Non-pigmented ciliary epithelial cell (primary cell): ENCODE measurements at regions not wholly inside any gene's neighbourhood (a gene's known extent, or its start where the extent isn't known, plus 50 kb on each side); places are given as distances from the start of the nearest gene placed in this dataset.
"Not testable (repeated sequence)": the region's sequence is repeated elsewhere in the genome, so short reads cannot be mapped to it uniquely, and the experiment has no call there.

Experiments
- DNase-seq: peaks from one replicate; pipeline ENCODE4 v3.0.0-alpha.2; 2010; ENCODE audit warnings: low read depth

DNA sequence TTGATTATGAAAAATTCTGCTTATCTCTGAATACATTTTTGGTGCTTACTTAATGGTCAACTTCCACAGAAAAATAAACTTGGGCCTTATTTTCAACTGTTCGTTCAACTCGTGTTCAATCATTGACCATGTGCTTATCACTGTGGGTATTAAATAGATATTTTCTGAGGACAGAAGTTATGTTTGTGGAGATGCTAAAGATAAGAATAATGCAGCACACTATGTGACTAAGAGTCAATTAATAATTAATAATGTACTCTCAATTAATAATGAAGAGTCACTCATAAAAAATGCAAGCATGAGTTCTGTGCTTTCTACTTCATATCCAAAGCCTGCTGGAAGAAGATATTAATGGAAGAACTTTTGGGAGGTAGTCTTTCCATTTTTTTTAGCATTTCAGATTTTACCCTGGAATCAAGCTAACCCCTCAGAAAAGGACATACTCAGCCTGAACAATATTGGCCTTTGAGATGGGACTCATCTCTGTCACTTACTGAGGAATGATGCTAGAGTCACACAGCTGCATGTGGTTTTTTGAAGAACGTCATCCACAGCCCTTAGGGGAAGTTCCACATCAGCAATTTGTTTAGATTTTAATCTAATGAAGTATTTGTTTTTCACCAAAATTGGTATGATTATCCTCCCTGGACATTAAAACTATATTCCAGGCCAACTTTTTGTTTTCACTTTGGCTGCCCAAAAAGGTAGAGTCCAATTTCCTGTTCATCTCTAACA lies 191.9 kb upstream of the CRIM1 start:
- DNase-seq, result no peak

- DNase-seq, result not testable (repeated sequence)
Measured at GRCh38 chr2:36157093-36157492, 198.5 kb upstream of the CRIM1 start.

GRCh38 chr2:36147670-36148390 lies 207.7 kb upstream of the CRIM1 start:
- no peak for DNase-seq

GRCh38 chr2:36146765-36147164 lies 208.8 kb upstream of the CRIM1 start:
- DNase-seq, result no peak

DNA sequence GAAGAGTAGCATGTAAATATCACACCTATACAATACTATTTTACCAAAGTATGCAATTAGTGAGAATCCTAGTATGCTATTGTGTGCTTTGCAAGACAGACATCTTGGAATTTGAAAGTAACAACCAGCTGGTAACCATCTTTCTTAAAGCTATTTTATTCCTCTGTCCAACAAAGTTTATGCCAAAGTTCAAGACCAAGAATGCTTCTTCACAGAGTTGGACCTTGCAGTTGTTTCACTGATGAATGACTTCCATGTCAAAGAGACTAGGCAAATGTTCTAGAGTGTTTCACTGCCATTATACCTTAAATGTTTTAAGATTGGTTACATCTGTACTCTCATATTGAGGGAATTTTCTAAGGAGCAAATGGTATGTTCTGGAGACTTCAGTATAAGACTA lies 215.2 kb upstream of the CRIM1 start:
- DNase-seq, result no peak

DNA sequence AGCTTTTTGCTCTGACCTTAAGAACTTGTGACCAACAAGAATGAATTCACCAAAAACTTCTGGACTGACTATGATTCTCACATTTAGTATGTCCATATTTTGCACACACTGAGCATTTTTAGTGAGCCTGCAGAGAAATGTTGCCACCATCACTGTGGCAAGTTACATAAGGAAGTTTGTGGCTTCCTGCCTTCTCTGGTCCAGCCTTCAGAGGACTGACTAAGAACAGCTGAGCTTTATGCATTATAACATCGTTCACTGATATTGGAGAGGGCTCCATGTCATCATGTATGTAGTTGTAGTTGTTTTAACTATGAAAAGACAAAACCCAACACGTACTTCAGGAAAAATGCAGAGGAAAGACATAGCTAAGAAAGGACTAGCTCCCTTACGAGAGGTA lies 218.0 kb upstream of the CRIM1 start:
- DNase-seq, result no peak

DNA sequence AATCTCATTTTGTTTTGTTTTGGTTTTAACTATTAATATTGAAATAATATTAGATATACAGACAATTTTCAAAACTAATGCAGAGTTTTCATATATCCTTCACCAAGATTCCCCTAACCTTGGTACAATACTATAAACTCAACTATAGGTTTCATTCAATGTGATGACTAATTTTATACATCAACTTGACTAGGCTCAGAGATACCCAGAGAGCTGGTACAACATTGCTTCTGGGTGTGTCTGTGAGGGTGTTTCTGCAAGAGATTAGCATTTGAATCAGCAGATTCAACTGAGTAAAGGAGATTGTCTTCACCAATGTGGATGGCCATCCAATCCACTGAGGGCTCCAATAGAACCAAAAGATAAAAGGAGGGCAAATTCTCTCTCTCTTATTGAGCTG lies 221.3 kb upstream of the CRIM1 start:
- no peak for DNase-seq

- DNase-seq, result no peak
Measured at GRCh38 chr2:36128359-36128758, 227.2 kb upstream of the CRIM1 start.

DNA sequence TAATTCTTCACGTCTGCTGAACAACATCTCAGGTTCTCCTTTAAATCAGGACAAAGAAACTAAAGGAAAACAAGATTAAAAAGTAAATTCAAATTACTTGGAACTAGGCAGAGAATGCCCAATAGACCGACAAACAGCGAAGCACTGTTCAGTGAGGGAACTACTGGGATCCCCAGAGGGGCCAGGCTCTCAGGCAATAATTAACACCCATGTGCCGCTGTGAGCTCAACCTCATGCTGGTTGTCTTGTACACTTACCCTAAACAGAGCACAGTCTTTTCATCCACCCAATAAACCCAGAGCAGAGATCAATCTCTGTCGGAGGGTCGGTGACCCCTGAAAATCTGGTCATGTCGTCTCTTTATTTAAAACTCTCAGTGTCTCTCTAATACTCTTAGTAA lies 229.9 kb upstream of the CRIM1 start:
- DNase-seq, result no peak

GRCh38 chr2:36123995-36124394 lies 231.6 kb upstream of the CRIM1 start:
- DNase-seq, result no peak

DNA sequence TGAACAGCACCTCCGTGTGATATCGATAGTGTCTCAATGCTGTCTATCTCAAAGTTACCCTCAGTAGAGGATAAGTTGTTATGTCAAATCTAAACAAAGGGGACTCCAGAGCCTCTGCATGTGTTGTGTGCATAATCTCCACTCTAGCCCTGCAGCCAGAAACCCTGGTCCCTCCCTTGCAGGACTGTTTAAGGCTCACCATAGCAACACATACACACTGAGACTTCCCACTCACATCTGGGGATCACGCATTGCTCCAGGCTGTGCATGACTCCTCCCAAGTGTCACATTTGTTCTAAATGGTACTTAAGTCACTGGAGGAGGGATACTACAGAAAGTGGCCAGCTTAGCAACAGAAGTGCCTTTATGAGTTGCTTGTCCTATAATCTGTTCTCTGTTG lies 258.6 kb upstream of the CRIM1 start:
- no peak for DNase-seq

- not testable (repeated sequence) for DNase-seq
Measured at GRCh38 chr2:36091844-36092741, 263.5 kb upstream of the CRIM1 start.

GRCh38 chr2:36088716-36089328 lies 266.8 kb upstream of the CRIM1 start:
- DNase-seq, result no peak

DNA sequence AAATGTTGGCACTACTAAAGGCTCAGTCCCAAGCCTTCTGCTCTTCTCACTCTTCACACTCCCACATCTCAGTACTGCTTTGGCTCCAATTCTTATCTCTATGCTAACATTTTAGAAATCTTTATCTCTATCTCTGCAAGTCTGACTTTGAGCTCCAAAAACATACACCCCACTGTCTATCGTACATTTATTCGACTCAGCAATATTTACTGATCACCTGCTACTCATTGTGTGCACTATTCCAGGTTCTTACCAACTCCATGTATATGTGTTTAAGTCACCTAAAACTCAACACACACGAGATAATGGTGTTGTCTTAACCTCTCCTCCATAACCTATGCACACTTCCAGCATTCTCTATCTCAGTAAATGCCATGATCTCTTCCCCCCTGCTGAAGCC lies 268.2 kb upstream of the CRIM1 start:
- DNase-seq, result no peak

DNA sequence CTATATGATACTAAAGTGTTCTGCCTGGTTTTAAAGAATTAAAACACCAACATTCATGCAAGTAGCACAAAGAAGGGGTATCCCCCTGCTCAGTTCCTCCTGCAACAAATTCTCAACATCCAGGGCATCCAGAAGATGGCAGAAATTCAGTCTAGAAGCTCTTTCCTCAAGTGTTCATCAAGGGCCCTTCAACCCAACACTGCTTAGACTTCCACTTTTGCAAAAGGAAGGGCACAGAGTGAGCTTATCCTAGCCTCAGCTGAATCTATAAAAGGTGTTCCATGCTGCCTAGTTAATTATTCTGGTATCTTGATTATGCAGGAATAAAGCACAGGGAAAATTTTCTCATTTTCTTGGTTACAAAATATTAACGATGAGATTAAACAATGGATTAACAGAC lies 275.8 kb upstream of the CRIM1 start:
- no peak for DNase-seq

- DNase-seq, result no peak
Measured at GRCh38 chr2:36074008-36074407, 281.6 kb upstream of the CRIM1 start.

DNA sequence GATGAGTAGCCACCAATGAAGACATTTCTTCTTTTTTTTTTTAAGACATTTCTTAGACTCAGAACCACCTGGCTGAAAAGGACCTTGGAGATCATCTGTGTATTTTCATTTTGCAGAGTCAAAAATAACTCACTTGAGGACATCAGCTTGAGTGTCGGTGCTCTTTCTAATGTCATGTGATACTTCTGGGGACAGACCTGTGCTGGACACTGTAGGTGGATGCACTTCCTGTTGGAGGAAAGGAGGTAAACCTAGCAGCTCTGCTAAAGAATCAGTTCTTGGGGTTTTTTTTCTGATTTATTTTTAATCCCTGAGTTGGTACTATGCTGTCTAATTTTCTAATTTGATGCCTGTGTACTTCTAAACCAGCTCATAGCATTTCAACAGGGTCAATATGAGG lies 283.9 kb upstream of the CRIM1 start:
- DNase-seq, result no peak

- DNase-seq, result no peak
Measured at GRCh38 chr2:36069074-36069473, 286.5 kb upstream of the CRIM1 start.

GRCh38 chr2:36068086-36068485 lies 287.5 kb upstream of the CRIM1 start:
- no peak for DNase-seq

- DNase-seq, result no peak
Measured at GRCh38 chr2:36060133-36060532, 295.4 kb upstream of the CRIM1 start.

DNA sequence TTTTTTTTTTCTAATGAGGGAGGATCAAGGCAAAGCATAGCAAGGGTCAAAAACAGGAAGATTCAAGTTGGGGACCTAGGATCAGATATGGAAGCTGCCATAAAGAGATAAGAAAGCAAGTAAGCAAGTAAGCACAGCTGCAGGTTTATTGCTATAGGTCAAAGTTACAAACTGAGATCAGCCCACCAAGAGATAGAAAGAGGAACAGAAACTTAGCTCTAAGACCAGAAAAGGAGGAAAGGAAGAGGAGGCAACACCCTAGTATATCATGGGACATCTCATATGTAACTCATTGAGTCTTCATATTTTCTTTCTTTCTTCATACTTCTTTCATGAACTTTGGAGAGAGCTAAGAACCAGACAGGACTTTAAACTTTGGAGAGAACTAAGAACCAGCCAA lies 295.9 kb upstream of the CRIM1 start:
- DNase-seq, result no peak

DNA sequence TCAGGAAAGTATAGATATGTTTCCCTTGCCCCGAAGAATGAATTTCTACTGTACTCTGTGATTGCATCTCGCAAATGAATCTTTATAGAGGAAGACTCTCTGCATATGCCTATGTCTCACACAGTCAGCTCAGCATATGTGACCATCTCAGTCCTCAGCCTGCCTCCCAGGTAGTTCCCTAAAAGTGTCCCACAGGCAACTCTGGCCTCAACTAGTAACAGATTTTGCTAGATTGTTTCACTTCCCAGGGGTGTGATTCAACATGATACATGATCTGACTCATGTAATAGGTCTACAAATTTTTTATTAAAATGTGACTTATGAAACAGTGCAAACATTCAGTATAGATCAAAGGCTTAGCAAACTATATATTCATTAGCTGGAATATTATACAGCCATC lies 296.6 kb upstream of the CRIM1 start:
- DNase-seq, result no peak
